Cardiac muscle cell (in vitro differentiated cells and primary cell): ENCODE measurements at regions not wholly inside any gene's neighbourhood (a gene's known extent, or its start where the extent isn't known, plus 50 kb on each side); places are given as distances from the start of the nearest gene placed in this dataset.

Source experiments
- DNase-seq, 2 donors: peaks; one replicate each; pipeline versions ENCODE4 v3.0.0 to v3.0.0-alpha.2; 2010 to 2017; ENCODE audit warnings: low read depth in 1 of 2, low spot score in 1 of 2
- H3K27ac ChIP-seq: fragments of 200-600 bp; sonication (generic); 2 replicates; pipeline ENCODE4 v1.5.1; 2016
- H3K27me3 ChIP-seq: fragments of 200-600 bp; sonication (generic); 2 replicates; pipeline ENCODE4 v1.6.0; 2016; ENCODE audit warnings: control low read depth
- H3K36me3 ChIP-seq: fragments of 200-600 bp; sonication (generic); 2 replicates; pipeline ENCODE4 v1.5.1; 2016; ENCODE audit warnings: control low read depth
- H3K4me1 ChIP-seq: fragments of 200-600 bp; sonication (generic); 2 replicates; pipeline ENCODE4 v1.8.1; 2017; ENCODE audit warnings: low read depth, mild to moderate bottlenecking, mixed run types
- H3K4me3 ChIP-seq: fragments of 200-600 bp; sonication (generic); 2 replicates; pipeline ENCODE4 v1.5.1; 2016; ENCODE audit warnings: mild to moderate bottlenecking
- H3K9me3 ChIP-seq: fragments of 200-600 bp; sonication (generic); 2 replicates; pipeline ENCODE4 v1.5.1; 2017; ENCODE audit warnings: low read depth, mild to moderate bottlenecking, control low read depth
- CTCF ChIP-seq: IDR thresholded peaks from 2 replicates; pipeline ENCODE4 v1.5.1; 2012; ENCODE audit warnings: low read depth, mild to moderate bottlenecking, low read length

GRCh38 chr14:104476437-104476836, 103.1 kb upstream of the C14orf180 start:
- no peaks in the 10 kb centered on the region for H3K36me3 ChIP-seq
- H3K27me3 ChIP-seq = no peaks in the 10 kb centered on the region
- no peak for TF ChIP-seq CTCF
- no peaks in the 10 kb centered on the region for H3K4me1 ChIP-seq
- H3K27ac ChIP-seq = no peak overlapping the region
- H3K9me3 ChIP-seq = no peaks in the 10 kb centered on the region
- DNase-seq = no peak
- no peak overlapping the region for H3K4me3 ChIP-seq

- no peaks in the 10 kb centered on the region for H3K27me3 ChIP-seq
- H3K4me3 ChIP-seq = no peak overlapping the region
- DNase-seq = no peak
- H3K27ac ChIP-seq = no peak overlapping the region
- H3K36me3 ChIP-seq = no peaks in the 10 kb centered on the region
- no peaks in the 10 kb centered on the region for H3K4me1 ChIP-seq
- H3K9me3 ChIP-seq = no peaks in the 10 kb centered on the region
- TF ChIP-seq CTCF = no peak
Measured at GRCh38 chr14:104477117-104477623, 102.4 kb upstream of the C14orf180 start.

GRCh38 chr14:104477666-104478380, 101.7 kb upstream of the C14orf180 start:
- no peak overlapping the region for H3K4me3 ChIP-seq
- no peaks in the 10 kb centered on the region for H3K9me3 ChIP-seq
- no peaks in the 10 kb centered on the region for H3K36me3 ChIP-seq
- no peaks in the 10 kb centered on the region for H3K4me1 ChIP-seq
- no peaks in the 10 kb centered on the region for H3K27me3 ChIP-seq
- no peak for DNase-seq
- no peak for TF ChIP-seq CTCF
- no peak overlapping the region for H3K27ac ChIP-seq

- H3K9me3 ChIP-seq = no peaks in the 10 kb centered on the region
- no peaks in the 10 kb centered on the region for H3K27me3 ChIP-seq
- no peaks in the 10 kb centered on the region for H3K4me1 ChIP-seq
- TF ChIP-seq CTCF = no peak
- H3K27ac ChIP-seq = no peak overlapping the region
- DNase-seq = no peak
- no peaks in the 10 kb centered on the region for H3K36me3 ChIP-seq
- no peak overlapping the region for H3K4me3 ChIP-seq
Measured at GRCh38 chr14:104478656-104479055, 100.9 kb upstream of the C14orf180 start.

- no peak for DNase-seq
- Histone ChIP-seq H3K9me3 (no peaks in the 10 kb centered on the region), H3K27me3 (no peaks in the 10 kb centered on the region), H3K36me3 (no peaks in the 10 kb centered on the region), H3K27ac (no peak overlapping the region), H3K4me3 (no peak overlapping the region), H3K4me1 (no peaks in the 10 kb centered on the region)
- TF ChIP-seq CTCF = no peak
Measured at GRCh38 chr14:104479901-104480300, 99.7 kb upstream of the C14orf180 start.
